BJ (cell line): ENCODE measurements at regions not wholly inside any gene's neighbourhood (a gene's known extent, or its start where the extent isn't known, plus 50 kb on each side); places are given as distances from the start of the nearest gene placed in this dataset.

ENCODE experiments used
- CTCF ChIA-PET: fragments of 350-600 bp; formaldehyde crosslinking; extraction: SDS; loops from one replicate; lab custom pipeline; 2021; ENCODE audit warnings: antibody characterized with exemption, inconsistent platforms; lab: Yijun Ruan, JAX
- POLR2A ChIA-PET: fragments of 300-600 bp; sonication (Branson Sonifier 250); formaldehyde crosslinking; extraction: SDS; loops from one replicate; lab custom pipeline; 2021; ENCODE audit warnings: antibody characterized with exemption; lab: Charles Lee
- DNase-seq: peaks from one replicate; pipeline ENCODE4 v3.0.0-alpha.2; 2011; ENCODE audit warnings: low read depth
- H3K27me3 ChIP-seq: 2 replicates; pipeline ENCODE4 v1.6.0; 2011; ENCODE audit warnings: low read length; ENCODE audit not compliant: control insufficient read depth, insufficient read depth
- H3K36me3 ChIP-seq: 2 replicates; pipeline ENCODE4 v1.5.1; 2011; ENCODE audit warnings: low read length; ENCODE audit not compliant: control insufficient read depth, insufficient read depth
- H3K4me3 ChIP-seq: 2 replicates; pipeline ENCODE4 v1.5.1; 2011; ENCODE audit warnings: low read depth, mild to moderate bottlenecking, control low read depth, low read length
- CTCF ChIP-seq: IDR thresholded peaks from 2 replicates; pipeline ENCODE4 v1.5.1; 2011; ENCODE audit warnings: low read depth, mild to moderate bottlenecking, control low read depth, inconsistent platforms, low read length, moderate library complexity; ENCODE audit not compliant: insufficient read depth

GRCh38 chr1:34619256-34619655 lies 135.6 kb upstream of the GJB5 start:
- Histone ChIP-seq H3K4me3 (no peak overlapping the region), H3K27me3 (no peaks in the 10 kb centered on the region), H3K36me3 (no peaks in the 10 kb centered on the region)
- CTCF ChIA-PET: no interaction called here
- DNase-seq: no peak
- POLR2A ChIA-PET: no interaction called here
- no peak for TF ChIP-seq CTCF

- ChIA-PET POLR2A (no interaction called here), CTCF (no interaction called here)
- Histone ChIP-seq H3K27me3 (no peaks in the 10 kb centered on the region), H3K4me3 (no peak overlapping the region), H3K36me3 (no peaks in the 10 kb centered on the region)
- no peak for TF ChIP-seq CTCF
- no peak for DNase-seq
These were observed 132.9 kb upstream of the GJB5 start for GRCh38 chr1:34621916-34622315.

- H3K4me3 ChIP-seq: no peak overlapping the region
- DNase-seq: no peak
- H3K27me3 ChIP-seq: no peaks in the 10 kb centered on the region
- H3K36me3 ChIP-seq: no peaks in the 10 kb centered on the region
- CTCF ChIA-PET: no interaction called here
- TF ChIP-seq CTCF: no peak
- POLR2A ChIA-PET: no interaction called here
These were observed 129.3 kb upstream of the GJB5 start for GRCh38 chr1:34625521-34626015.

GRCh38 chr1:34627465-34628240 lies 127.2 kb upstream of the GJB5 start:
- no peak for TF ChIP-seq CTCF
- ChIA-PET POLR2A (no interaction called here), CTCF (no interaction called here)
- Histone ChIP-seq H3K27me3 (no peaks in the 10 kb centered on the region), H3K36me3 (no peaks in the 10 kb centered on the region), H3K4me3 (no peak overlapping the region)
- no peak for DNase-seq

- no peak overlapping the region for H3K4me3 ChIP-seq
- POLR2A ChIA-PET: no interaction called here
- no peaks in the 10 kb centered on the region for H3K27me3 ChIP-seq
- DNase-seq: no peak
- no peak for TF ChIP-seq CTCF
- CTCF ChIA-PET: no interaction called here
- no peaks in the 10 kb centered on the region for H3K36me3 ChIP-seq
These were observed 123.7 kb upstream of the GJB5 start for GRCh38 chr1:34631126-34631525.
